Upper lobe of left lung (tissue), 6 donors: ENCODE measurements at regions not wholly inside any gene's neighbourhood (a gene's known extent, or its start where the extent isn't known, plus 50 kb on each side); places are given as distances from the start of the nearest gene placed in this dataset.

Experiments
- ATAC-seq, 2 donors: fragments of 200-7000 bp; cut with Tn5 transposase; one replicate each; pipeline ENCODE4 v1.9.1; 2022; ENCODE audit warnings: mild to moderate bottlenecking in 2 of 2, moderate library complexity in 2 of 2; ENCODE audit not compliant: low FRiP score in 2 of 2
- DNase-seq, 2 donors: peaks; one replicate each; pipeline ENCODE4 v3.0.0-alpha.2; 2019 to 2020
- H3K27ac ChIP-seq, 4 donors: fragments of 200-600 bp; sonication (generic); one replicate each; pipeline ENCODE4 v1.5.1; 2016 to 2019
- H3K27me3 ChIP-seq, 4 donors: fragments of 200-600 bp; sonication (generic); one replicate each; pipeline ENCODE4 v1.5.1; 2017 to 2019
- H3K36me3 ChIP-seq, 4 donors: fragments of 200-600 bp; sonication (generic); one replicate each; pipeline ENCODE4 v1.5.1; 2016 to 2019
- H3K4me1 ChIP-seq, 4 donors: fragments of 200-600 bp; sonication (generic); one replicate each; pipeline ENCODE4 v1.5.1; 2018 to 2019
- H3K4me3 ChIP-seq, 4 donors: fragments of 200-600 bp; sonication (generic); one replicate each; pipeline ENCODE4 v1.5.1; 2017 to 2019; ENCODE audit warnings: mild to moderate bottlenecking in 2 of 4, moderate library complexity in 1 of 4
- H3K9me3 ChIP-seq, 4 donors: fragments of 200-600 bp; sonication (generic); one replicate each; pipeline ENCODE4 v1.5.1; 2018 to 2019
- EP300 ChIP-seq, 4 donors: sonication (generic); formaldehyde crosslinking; IDR thresholded peaks; one replicate each; pipeline ENCODE4 v1.5.1; 2017; ENCODE audit warnings: antibody characterized with exemption in 4 of 4, control low read depth in 2 of 4
- POLR2A ChIP-seq, 4 donors: fragments of 450-650 bp; IDR thresholded peaks; one replicate each; pipeline ENCODE4 v1.5.1; 2016 to 2017; ENCODE audit warnings: antibody characterized with exemption in 4 of 4, mild to moderate bottlenecking in 2 of 4
- POLR2AphosphoS5 ChIP-seq, 2 donors: sonication (generic); formaldehyde crosslinking; IDR thresholded peaks; one replicate each; pipeline ENCODE4 v1.5.1; 2017; ENCODE audit warnings: antibody characterized with exemption in 2 of 2
- WGBS, 2 donors: methylation state at CpG; one replicate each; pipeline ENCODE4 v1.1.5; 2017 to 2018; 5-methylcytosine and 5-hydroxymethylcytosine counted together
- TF ChIP-seq, protein P1 (sequence below), 6 experiments: fragments of 450-650 bp in 4 of 6; fragments of 200-600 bp in 2 of 6; sonication (generic) in 2 of 6; IDR thresholded peaks; one replicate each; pipeline ENCODE4 v1.5.1; 2016 to 2019; ENCODE audit warnings: antibody characterized with exemption in 6 of 6
- donor health status: DM: no; HTN: no; CAD: no; lungs with moderate emphysema.
- donor health status: DM: no; HTN: yes; CAD: no; lungs with severe emphysema.

DNA sequence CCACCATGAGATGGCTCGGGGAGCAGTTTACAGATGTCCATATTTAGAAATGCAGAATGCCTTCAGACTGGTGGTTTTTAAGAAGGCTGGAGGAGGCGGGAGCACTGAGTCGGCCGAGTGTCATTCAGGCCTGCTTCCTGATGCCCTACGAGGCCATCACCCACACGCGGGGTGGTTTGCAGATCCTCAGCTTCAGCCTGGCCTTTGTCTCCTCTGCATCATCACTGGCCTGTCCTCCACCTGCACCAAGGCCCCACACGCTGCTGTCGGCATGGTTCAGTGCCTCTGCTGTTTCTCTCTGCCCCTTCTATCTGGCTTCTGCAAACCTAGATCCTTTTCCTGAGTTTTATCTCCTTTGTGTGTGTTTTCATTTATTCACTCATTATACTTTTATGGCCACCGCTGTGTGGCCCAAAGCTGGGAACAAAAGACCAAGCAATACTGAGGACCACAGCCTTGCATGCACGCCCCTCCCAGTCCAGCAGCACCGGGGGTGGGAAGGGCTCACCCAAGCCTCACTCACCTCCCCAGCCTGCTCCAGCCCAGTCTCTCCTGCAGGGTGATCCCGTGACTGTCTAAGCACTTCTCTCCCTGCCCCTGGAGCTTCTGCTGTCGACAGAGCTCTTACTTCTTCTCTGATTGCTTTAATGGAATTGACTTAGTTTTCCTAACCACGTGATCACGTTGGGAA, 240.8 kb downstream of the TEX29 start:
- no peak overlapping the region for H3K27ac ChIP-seq
- H3K4me3 ChIP-seq, result no peak overlapping the region
- H3K9me3 ChIP-seq, result no peaks in the 10 kb centered on the region
- no peak for DNase-seq
- no peaks in the 10 kb centered on the region for H3K4me1 ChIP-seq
- WGBS, 2 donors, result 89% methylated on average over 16 of the region's 16 CpGs
- H3K36me3 ChIP-seq, result no peaks in the 10 kb centered on the region
- H3K27me3 ChIP-seq, result no peaks in the 10 kb centered on the region
- TF ChIP-seq, protein P1, sequence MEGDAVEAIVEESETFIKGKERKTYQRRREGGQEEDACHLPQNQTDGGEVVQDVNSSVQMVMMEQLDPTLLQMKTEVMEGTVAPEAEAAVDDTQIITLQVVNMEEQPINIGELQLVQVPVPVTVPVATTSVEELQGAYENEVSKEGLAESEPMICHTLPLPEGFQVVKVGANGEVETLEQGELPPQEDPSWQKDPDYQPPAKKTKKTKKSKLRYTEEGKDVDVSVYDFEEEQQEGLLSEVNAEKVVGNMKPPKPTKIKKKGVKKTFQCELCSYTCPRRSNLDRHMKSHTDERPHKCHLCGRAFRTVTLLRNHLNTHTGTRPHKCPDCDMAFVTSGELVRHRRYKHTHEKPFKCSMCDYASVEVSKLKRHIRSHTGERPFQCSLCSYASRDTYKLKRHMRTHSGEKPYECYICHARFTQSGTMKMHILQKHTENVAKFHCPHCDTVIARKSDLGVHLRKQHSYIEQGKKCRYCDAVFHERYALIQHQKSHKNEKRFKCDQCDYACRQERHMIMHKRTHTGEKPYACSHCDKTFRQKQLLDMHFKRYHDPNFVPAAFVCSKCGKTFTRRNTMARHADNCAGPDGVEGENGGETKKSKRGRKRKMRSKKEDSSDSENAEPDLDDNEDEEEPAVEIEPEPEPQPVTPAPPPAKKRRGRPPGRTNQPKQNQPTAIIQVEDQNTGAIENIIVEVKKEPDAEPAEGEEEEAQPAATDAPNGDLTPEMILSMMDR (IDR thresholded peaks at IDR 0.05), result no peak
- TF ChIP-seq POLR2AphosphoS5 (IDR thresholded peaks at IDR 0.05) (no peak), POLR2A (IDR thresholded peaks at IDR 0.05) (no peak), EP300 (IDR thresholded peaks at IDR 0.05) (no peak)
- ATAC-seq, result no peak

DNA sequence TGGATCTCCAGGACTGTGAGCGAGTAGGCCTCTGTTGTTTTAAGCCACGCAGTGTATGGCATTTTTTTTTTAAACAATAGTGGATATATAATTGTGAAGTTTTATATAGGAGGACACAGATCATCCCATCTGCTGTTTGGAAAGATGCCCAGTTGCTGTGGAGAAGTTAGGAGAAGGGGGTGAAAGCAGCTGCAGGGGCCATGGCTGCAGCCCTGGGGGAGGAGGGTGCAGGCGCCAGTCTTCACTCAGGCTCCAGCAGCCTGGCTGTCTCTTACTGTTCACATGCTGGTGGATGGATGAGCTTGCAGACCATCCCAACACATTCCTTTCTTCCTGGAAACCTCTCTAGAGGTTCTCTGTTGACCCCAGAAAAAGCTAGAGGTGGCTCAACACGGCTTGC, 242.3 kb downstream of the TEX29 start:
- no peak for ATAC-seq
- Histone ChIP-seq H3K27me3 (no peaks in the 10 kb centered on the region), H3K27ac (no peak overlapping the region), H3K4me3 (no peak overlapping the region), H3K4me1 (no peaks in the 10 kb centered on the region), H3K9me3 (no peaks in the 10 kb centered on the region), H3K36me3 (no peaks in the 10 kb centered on the region)
- no peak for TF ChIP-seq POLR2AphosphoS5 (IDR thresholded peaks at IDR 0.05)
- TF ChIP-seq POLR2A (IDR thresholded peaks at IDR 0.05), result no peak
- no peak for TF ChIP-seq EP300 (IDR thresholded peaks at IDR 0.05)
- 72 to 77% methylated on average over 4 of the region's 4 CpGs for WGBS, 2 donors
- no peak for DNase-seq

DNA sequence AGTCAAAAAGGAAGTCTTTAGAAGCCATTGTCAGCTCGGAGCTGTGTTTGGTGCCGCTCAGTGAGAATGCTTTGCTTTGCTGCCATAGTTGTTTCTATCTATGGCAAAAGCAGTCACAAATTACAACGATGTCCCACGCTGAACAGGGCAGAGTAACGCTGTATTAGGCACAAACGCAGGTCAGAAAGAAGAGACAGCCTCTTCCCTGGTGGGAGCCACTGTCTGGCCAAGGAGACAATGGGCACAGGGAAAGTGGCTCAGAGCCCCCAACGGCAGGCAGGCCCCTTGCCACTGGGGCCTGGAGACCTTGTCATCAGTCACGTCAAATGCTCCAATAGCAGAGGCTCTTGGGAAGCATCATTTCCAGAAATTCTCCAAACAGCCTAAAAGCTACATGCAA, 244.2 kb downstream of the TEX29 start:
- Histone ChIP-seq H3K4me1 (no peaks in the 10 kb centered on the region), H3K27me3 (no peaks in the 10 kb centered on the region), H3K9me3 (peaks cover 0 to 15% (median 0%) of the 10 kb centered on the region in 4 donors), H3K36me3 (no peaks in the 10 kb centered on the region), H3K4me3 (no peak overlapping the region), H3K27ac (no peak overlapping the region)
- no peak for TF ChIP-seq POLR2A (IDR thresholded peaks at IDR 0.05)
- TF ChIP-seq POLR2AphosphoS5 (IDR thresholded peaks at IDR 0.05), result no peak
- TF ChIP-seq EP300 (IDR thresholded peaks at IDR 0.05), result no peak
- TF ChIP-seq, protein P1 (IDR thresholded peaks at IDR 0.05), result no peak
- DNase-seq (no peak), ATAC-seq (no peak)
- 52 to 54% methylated on average over 8 of the region's 8 CpGs for WGBS, 2 donors

DNA sequence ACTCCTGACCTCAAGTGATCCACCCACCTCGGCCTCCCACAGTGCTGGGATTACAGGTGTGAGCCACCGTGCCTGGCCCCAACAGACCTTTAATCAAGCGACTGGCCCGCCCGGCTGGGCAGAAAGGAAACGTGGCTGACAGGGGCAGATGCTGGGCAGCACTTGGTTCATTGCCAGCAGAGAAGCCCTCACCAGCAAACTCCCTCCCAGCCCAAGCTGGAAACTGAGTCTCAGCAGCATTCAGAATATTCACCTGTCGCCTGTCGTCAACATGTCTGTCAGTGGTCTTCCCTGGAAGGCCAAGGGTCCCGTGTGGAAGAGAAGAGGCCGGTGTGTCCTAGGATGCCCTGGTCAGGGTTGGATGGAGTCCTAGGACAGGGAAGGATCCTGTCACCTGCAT, 245.0 kb downstream of the TEX29 start:
- Histone ChIP-seq H3K36me3 (no peaks in the 10 kb centered on the region), H3K27me3 (no peaks in the 10 kb centered on the region), H3K9me3 (peaks cover 0 to 16% (median 0%) of the 10 kb centered on the region in 4 donors), H3K27ac (no peak overlapping the region), H3K4me1 (no peaks in the 10 kb centered on the region), H3K4me3 (no peak overlapping the region)
- WGBS, 2 donors, result 92 to 100% methylated on average over 1 to 9 of the region's 10 CpGs
- TF ChIP-seq, protein P1 (IDR thresholded peaks at IDR 0.05), result no peak
- no peak for TF ChIP-seq EP300 (IDR thresholded peaks at IDR 0.05)
- no peak for TF ChIP-seq POLR2A (IDR thresholded peaks at IDR 0.05)
- TF ChIP-seq POLR2AphosphoS5 (IDR thresholded peaks at IDR 0.05), result no peak
- DNase-seq, result no peak
- ATAC-seq, result no peak

DNA sequence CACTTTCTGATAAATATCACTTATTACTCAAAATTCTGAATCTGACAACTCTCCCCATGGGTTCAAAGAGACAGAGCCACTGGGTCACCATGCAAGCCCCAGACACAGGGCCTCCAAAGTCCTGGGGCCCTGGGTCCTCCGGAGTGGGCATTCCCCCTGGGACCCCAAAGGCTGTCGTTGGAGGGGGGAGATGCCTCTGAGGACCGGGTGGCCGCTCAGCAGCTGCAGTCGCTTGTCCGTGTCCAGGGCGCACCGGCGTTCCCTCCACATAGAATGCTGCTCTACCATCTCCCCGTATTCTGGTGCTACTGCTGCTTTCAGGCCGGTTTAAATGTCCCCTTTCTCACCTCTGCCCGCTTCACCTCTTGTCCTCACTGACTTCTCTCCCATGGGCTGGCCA, 246.1 kb downstream of the TEX29 start:
- Histone ChIP-seq H3K27ac (no peak overlapping the region), H3K36me3 (no peaks in the 10 kb centered on the region), H3K27me3 (no peaks in the 10 kb centered on the region), H3K4me3 (no peak overlapping the region), H3K9me3 (peaks cover 0 to 16% (median 0%) of the 10 kb centered on the region in 4 donors), H3K4me1 (no peaks in the 10 kb centered on the region)
- TF ChIP-seq POLR2AphosphoS5 (IDR thresholded peaks at IDR 0.05), result no peak
- no peak for TF ChIP-seq EP300 (IDR thresholded peaks at IDR 0.05)
- TF ChIP-seq, protein P1 (IDR thresholded peaks at IDR 0.05), result no peak
- TF ChIP-seq POLR2A (IDR thresholded peaks at IDR 0.05), result no peak
- ATAC-seq (no peak), DNase-seq (no peak)
- WGBS, 2 donors, result 90 to 97% methylated on average over 12 of the region's 12 CpGs
